Fibroblast of gingiva (primary cell): ENCODE measurements at regions not wholly inside any gene's neighbourhood (a gene's known extent, or its start where the extent isn't known, plus 50 kb on each side); places are given as distances from the start of the nearest gene placed in this dataset.
"Not testable (repeated sequence)": the region's sequence is repeated elsewhere in the genome, so short reads cannot be mapped to it uniquely, and the experiment has no call there.

Experiments
- DNase-seq: peaks from one replicate; pipeline ENCODE4 v3.0.0-alpha.2; 2011; ENCODE audit warnings: low read depth

- DNase-seq: no peak
These were observed 74.5 kb upstream of the MEGF10 start for GRCh38 chr5:127216143-127216542.

- no peak for DNase-seq
These were observed 73.5 kb upstream of the MEGF10 start for GRCh38 chr5:127216898-127217675.

- DNase-seq: not testable (repeated sequence)
These were observed 68.7 kb upstream of the MEGF10 start for GRCh38 chr5:127221936-127222335.

- DNase-seq: not testable (repeated sequence)
These were observed 67.9 kb upstream of the MEGF10 start for GRCh38 chr5:127222571-127223156.

- no peak for DNase-seq
These were observed 67.2 kb upstream of the MEGF10 start for GRCh38 chr5:127223256-127223974.

- DNase-seq: no peak
These were observed 62.7 kb upstream of the MEGF10 start for GRCh38 chr5:127227881-127228280.

- no peak for DNase-seq
These were observed 61.9 kb upstream of the MEGF10 start for GRCh38 chr5:127228540-127229184.

GRCh38 chr5:127229185-127229889 is 61.3 kb upstream of the MEGF10 start:
- DNase-seq: peak; percentile 19

- no peak for DNase-seq
These were observed 59.5 kb upstream of the MEGF10 start for GRCh38 chr5:127231118-127231517.

- no peak for DNase-seq
These were observed 57.0 kb upstream of the MEGF10 start for GRCh38 chr5:127233590-127233989.

- no peak for DNase-seq
These were observed 55.5 kb upstream of the MEGF10 start for GRCh38 chr5:127235136-127235535.

GRCh38 chr5:127236254-127236653 is 54.3 kb upstream of the MEGF10 start:
- DNase-seq: peak; percentile 9
